ENCODE measurements at regions not wholly inside any gene's neighbourhood (a gene's known extent, or its start where the extent isn't known, plus 50 kb on each side); places are given as distances from the start of the nearest gene placed in this dataset.

- Histone ChIP-seq H3K4me3 (ENCODE audit: low read length) (no peak overlapping the region), H3K27me3 (ENCODE audit: control insufficient read depth, insufficient read depth, low read length) (no peaks in the 10 kb centered on the region), H3K9me3 (ENCODE audit: control insufficient read depth, low read length) (no peaks in the 10 kb centered on the region), H3K9ac (ENCODE audit: low read length) (no peak overlapping the region), H3K36me3 (ENCODE audit: control insufficient read depth, insufficient read depth, low read length) (no peaks in the 10 kb centered on the region), H3K4me1 (ENCODE audit: control insufficient read depth, insufficient read depth, low read length) (no peaks in the 10 kb centered on the region)
Measured at GRCh38 chr17:55872374-55872773, 121.5 kb downstream of the PCTP start.

- Histone ChIP-seq H3K36me3 (ENCODE audit: control insufficient read depth, insufficient read depth, low read length) (no peaks in the 10 kb centered on the region), H3K27me3 (ENCODE audit: control insufficient read depth, insufficient read depth, low read length) (no peaks in the 10 kb centered on the region), H3K4me1 (ENCODE audit: control insufficient read depth, insufficient read depth, low read length) (no peaks in the 10 kb centered on the region), H3K9me3 (ENCODE audit: control insufficient read depth, low read length) (no peaks in the 10 kb centered on the region), H3K9ac (ENCODE audit: low read length) (no peak overlapping the region), H3K4me3 (ENCODE audit: low read length) (no peak overlapping the region)
Measured at GRCh38 chr17:55873017-55873758, 122.3 kb downstream of the PCTP start.

DNA sequence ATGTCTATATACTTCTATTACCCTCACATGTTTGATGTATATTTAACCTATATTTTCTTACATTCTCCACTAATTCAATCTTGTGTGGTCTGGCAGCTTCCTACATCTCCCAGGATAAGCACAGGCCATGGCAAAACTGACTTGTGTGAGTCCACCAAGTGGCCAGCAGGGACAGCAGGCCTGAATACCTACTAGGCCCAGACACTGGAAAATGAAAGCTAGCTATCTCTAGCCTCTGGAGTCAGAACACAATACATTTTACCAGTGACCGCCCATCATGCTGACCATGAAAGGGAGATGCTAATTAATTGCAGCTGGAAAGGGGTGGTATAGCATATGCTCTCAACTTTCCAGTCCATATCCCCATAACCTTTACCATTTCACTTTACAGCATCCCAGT is 132.3 kb downstream of the PCTP start:
- Histone ChIP-seq H3K9me3 (ENCODE audit: control insufficient read depth, low read length) (no peaks in the 10 kb centered on the region), H3K4me1 (ENCODE audit: control insufficient read depth, insufficient read depth, low read length) (no peaks in the 10 kb centered on the region), H3K4me3 (ENCODE audit: low read length) (no peak overlapping the region), H3K9ac (ENCODE audit: low read length) (no peak overlapping the region), H3K36me3 (ENCODE audit: control insufficient read depth, insufficient read depth, low read length) (no peaks in the 10 kb centered on the region), H3K27me3 (ENCODE audit: control insufficient read depth, insufficient read depth, low read length) (no peaks in the 10 kb centered on the region)

- H3K9me3 ChIP-seq (ENCODE audit: control insufficient read depth, low read length) = no peaks in the 10 kb centered on the region
- no peaks in the 10 kb centered on the region for H3K36me3 ChIP-seq (ENCODE audit: control insufficient read depth, insufficient read depth, low read length)
- no peaks in the 10 kb centered on the region for H3K27me3 ChIP-seq (ENCODE audit: control insufficient read depth, insufficient read depth, low read length)
- no peak overlapping the region for H3K4me3 ChIP-seq (ENCODE audit: low read length)
- no peaks in the 10 kb centered on the region for H3K4me1 ChIP-seq (ENCODE audit: control insufficient read depth, insufficient read depth, low read length)
- no peak overlapping the region for H3K9ac ChIP-seq (ENCODE audit: low read length)
Measured at GRCh38 chr17:55887531-55887930, 136.7 kb downstream of the PCTP start.

DNA sequence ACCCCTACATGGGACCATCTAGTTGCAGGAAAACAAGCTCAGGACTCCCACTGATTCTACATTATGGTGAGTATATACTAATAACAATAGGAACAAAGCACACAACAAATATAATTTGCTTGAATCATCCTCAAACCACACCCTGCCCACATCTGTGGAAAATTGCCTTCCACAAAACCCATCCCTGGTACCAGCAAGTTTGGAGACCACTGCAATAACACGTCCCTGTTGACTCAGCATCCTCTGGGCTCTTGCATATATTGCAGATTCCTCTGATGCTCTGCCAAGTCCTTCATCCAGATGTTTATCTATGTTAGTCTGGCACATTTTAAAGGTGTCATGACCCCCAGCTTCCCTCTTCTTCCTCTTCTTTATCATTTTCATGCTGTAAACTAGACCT is 138.4 kb downstream of the PCTP start:
- Histone ChIP-seq H3K36me3 (ENCODE audit: control insufficient read depth, insufficient read depth, low read length) (no peaks in the 10 kb centered on the region), H3K27me3 (ENCODE audit: control insufficient read depth, insufficient read depth, low read length) (no peaks in the 10 kb centered on the region), H3K4me3 (ENCODE audit: low read length) (no peak overlapping the region), H3K4me1 (ENCODE audit: control insufficient read depth, insufficient read depth, low read length) (no peaks in the 10 kb centered on the region), H3K9ac (ENCODE audit: low read length) (no peak overlapping the region), H3K9me3 (ENCODE audit: control insufficient read depth, low read length) (no peaks in the 10 kb centered on the region)

GRCh38 chr17:55895112-55895759 is 144.4 kb downstream of the PCTP start:
- H3K4me3 ChIP-seq (ENCODE audit: low read length) = no peak overlapping the region
- H3K9me3 ChIP-seq (ENCODE audit: control insufficient read depth, low read length) = no peaks in the 10 kb centered on the region
- H3K9ac ChIP-seq (ENCODE audit: low read length) = no peak overlapping the region
- H3K27me3 ChIP-seq (ENCODE audit: control insufficient read depth, insufficient read depth, low read length) = no peaks in the 10 kb centered on the region
- no peaks in the 10 kb centered on the region for H3K4me1 ChIP-seq (ENCODE audit: control insufficient read depth, insufficient read depth, low read length)
- H3K36me3 ChIP-seq (ENCODE audit: control insufficient read depth, insufficient read depth, low read length) = no peaks in the 10 kb centered on the region

DNA sequence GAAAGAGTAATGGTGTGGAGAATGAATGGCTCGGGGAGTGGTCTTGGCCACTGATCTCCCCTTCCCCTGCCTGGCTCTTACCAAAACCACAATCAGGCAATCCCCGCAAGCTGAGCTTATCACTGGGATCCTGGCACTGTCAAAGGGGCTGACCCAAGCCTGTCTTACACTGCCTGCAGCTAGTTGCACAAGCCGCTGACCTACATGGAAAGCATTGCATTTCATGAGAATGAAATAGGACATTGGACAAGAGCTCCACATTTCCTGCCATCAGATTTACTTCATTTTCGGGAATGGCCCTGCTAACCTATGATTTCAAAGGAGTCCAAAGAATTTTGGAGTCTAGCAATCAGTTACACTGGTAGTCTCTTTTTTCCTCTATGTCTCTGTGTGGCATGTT is 146.4 kb downstream of the PCTP start:
- no peak overlapping the region for H3K4me3 ChIP-seq (ENCODE audit: low read length)
- no peak overlapping the region for H3K9ac ChIP-seq (ENCODE audit: low read length)
- no peaks in the 10 kb centered on the region for H3K9me3 ChIP-seq (ENCODE audit: control insufficient read depth, low read length)
- H3K36me3 ChIP-seq (ENCODE audit: control insufficient read depth, insufficient read depth, low read length) = no peaks in the 10 kb centered on the region
- no peaks in the 10 kb centered on the region for H3K27me3 ChIP-seq (ENCODE audit: control insufficient read depth, insufficient read depth, low read length)
- H3K4me1 ChIP-seq (ENCODE audit: control insufficient read depth, insufficient read depth, low read length) = no peaks in the 10 kb centered on the region

DNA sequence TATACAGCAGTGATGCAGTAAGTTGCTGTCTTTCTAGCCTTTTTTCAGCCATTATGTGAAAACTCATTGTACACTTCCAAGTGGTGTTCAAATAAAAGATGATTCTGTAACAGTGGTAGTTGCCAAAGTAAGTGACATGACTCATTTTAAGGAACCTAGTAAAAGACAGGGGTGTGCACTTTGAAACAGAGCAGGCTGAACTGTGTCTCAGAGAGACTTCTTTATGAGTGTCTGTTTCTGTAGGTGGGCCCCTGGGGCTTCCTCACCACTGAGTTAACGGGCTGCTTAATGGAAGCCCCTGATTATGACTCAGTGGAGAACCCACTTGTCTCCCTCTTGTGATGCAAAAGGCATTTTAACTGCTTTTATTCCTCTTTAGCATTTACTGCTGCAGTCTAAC is 147.3 kb downstream of the PCTP start:
- Histone ChIP-seq H3K27me3 (ENCODE audit: control insufficient read depth, insufficient read depth, low read length) (no peaks in the 10 kb centered on the region), H3K4me3 (ENCODE audit: low read length) (no peak overlapping the region), H3K9ac (ENCODE audit: low read length) (no peak overlapping the region), H3K9me3 (ENCODE audit: control insufficient read depth, low read length) (no peaks in the 10 kb centered on the region), H3K36me3 (ENCODE audit: control insufficient read depth, insufficient read depth, low read length) (no peaks in the 10 kb centered on the region), H3K4me1 (ENCODE audit: control insufficient read depth, insufficient read depth, low read length) (no peaks in the 10 kb centered on the region)

GRCh38 chr17:55900188-55900587 is 149.3 kb downstream of the PCTP start:
- Histone ChIP-seq H3K36me3 (ENCODE audit: control insufficient read depth, insufficient read depth, low read length) (no peaks in the 10 kb centered on the region), H3K4me1 (ENCODE audit: control insufficient read depth, insufficient read depth, low read length) (no peaks in the 10 kb centered on the region), H3K27me3 (ENCODE audit: control insufficient read depth, insufficient read depth, low read length) (no peaks in the 10 kb centered on the region), H3K9ac (ENCODE audit: low read length) (no peak overlapping the region), H3K9me3 (ENCODE audit: control insufficient read depth, low read length) (no peaks in the 10 kb centered on the region), H3K4me3 (ENCODE audit: low read length) (no peak overlapping the region)

- H3K27me3 ChIP-seq (ENCODE audit: control insufficient read depth, insufficient read depth, low read length) = no peaks in the 10 kb centered on the region
- H3K4me3 ChIP-seq (ENCODE audit: low read length) = no peak overlapping the region
- no peaks in the 10 kb centered on the region for H3K4me1 ChIP-seq (ENCODE audit: control insufficient read depth, insufficient read depth, low read length)
- H3K36me3 ChIP-seq (ENCODE audit: control insufficient read depth, insufficient read depth, low read length) = no peaks in the 10 kb centered on the region
- H3K9ac ChIP-seq (ENCODE audit: low read length) = no peak overlapping the region
- no peaks in the 10 kb centered on the region for H3K9me3 ChIP-seq (ENCODE audit: control insufficient read depth, low read length)
Measured at GRCh38 chr17:55903028-55903690, 152.3 kb downstream of the PCTP start.

DNA sequence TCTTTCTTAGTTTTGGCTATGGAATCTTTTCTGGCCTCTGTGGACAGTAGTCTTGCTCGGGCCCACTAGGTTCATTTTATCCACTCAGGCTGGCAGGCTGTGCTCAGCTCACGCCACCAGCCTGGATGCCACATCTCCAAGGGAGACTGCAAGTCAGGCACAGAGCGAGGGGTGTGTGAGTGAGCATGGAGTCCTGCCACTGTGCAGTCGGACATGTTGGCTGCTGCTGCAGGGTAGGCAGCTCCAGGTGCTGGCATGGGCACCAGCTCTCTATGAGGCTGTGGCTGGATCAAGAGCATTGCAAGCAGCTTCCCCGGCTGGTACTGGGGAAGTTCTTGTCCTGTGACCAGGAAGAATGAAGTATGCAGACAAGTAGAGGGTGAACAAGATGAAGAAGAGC is 158.9 kb downstream of the PCTP start:
- Histone ChIP-seq H3K36me3 (ENCODE audit: control insufficient read depth, insufficient read depth, low read length) (no peaks in the 10 kb centered on the region), H3K9me3 (ENCODE audit: control insufficient read depth, low read length) (no peaks in the 10 kb centered on the region), H3K9ac (ENCODE audit: low read length) (no peak overlapping the region), H3K4me1 (ENCODE audit: control insufficient read depth, insufficient read depth, low read length) (no peaks in the 10 kb centered on the region), H3K27me3 (ENCODE audit: control insufficient read depth, insufficient read depth, low read length) (no peaks in the 10 kb centered on the region), H3K4me3 (ENCODE audit: low read length) (no peak overlapping the region)

DNA sequence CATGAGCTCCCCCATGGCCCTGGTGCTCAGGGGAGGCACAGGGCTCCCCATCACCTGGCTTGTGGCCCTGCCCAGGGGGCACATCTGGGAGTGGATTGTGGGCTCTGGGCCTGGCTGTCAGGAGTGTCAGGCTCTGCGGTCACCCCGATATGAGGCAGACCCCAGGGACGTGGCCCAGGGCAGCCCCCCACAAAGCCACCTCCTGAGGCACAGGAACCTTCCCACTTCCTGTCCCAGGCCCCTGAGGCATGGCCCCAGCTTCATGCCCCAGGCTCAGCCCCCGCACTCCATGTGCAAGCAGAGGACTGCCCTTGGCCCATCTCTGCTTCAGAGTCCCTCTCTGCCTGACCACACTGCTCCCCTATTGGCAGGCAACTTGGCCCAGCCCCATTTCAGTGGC is 160.3 kb downstream of the PCTP start:
- no peaks in the 10 kb centered on the region for H3K4me1 ChIP-seq (ENCODE audit: control insufficient read depth, insufficient read depth, low read length)
- no peak overlapping the region for H3K4me3 ChIP-seq (ENCODE audit: low read length)
- H3K27me3 ChIP-seq (ENCODE audit: control insufficient read depth, insufficient read depth, low read length) = no peaks in the 10 kb centered on the region
- no peaks in the 10 kb centered on the region for H3K9me3 ChIP-seq (ENCODE audit: control insufficient read depth, low read length)
- H3K36me3 ChIP-seq (ENCODE audit: control insufficient read depth, insufficient read depth, low read length) = no peaks in the 10 kb centered on the region
- H3K9ac ChIP-seq (ENCODE audit: low read length) = no peak overlapping the region

Data from mucosa of stomach (tissue), 1 donor.